Activated CD4-positive, alpha-beta T cell treated with anti-CD3 and anti-CD28 coated beads, Interleukin-2, amount 50 U/mL, for 1 hour (primary cell): ENCODE measurements at regions not wholly inside any gene's neighbourhood (a gene's known extent, or its start where the extent isn't known, plus 50 kb on each side); places are given as distances from the start of the nearest gene placed in this dataset.

Experiments
- DNase-seq: peaks from one replicate; pipeline ENCODE4 v3.0.0-alpha.2; 2020

GRCh38 chr13:73367886-73368285, 309.1 kb downstream of the KLF5 start:
- no peak for DNase-seq

GRCh38 chr13:73366241-73366640, 307.4 kb downstream of the KLF5 start:
- DNase-seq = no peak

GRCh38 chr13:73365681-73366080, 306.9 kb downstream of the KLF5 start:
- no peak for DNase-seq

- DNase-seq = no peak
These were observed 306.4 kb downstream of the KLF5 start for GRCh38 chr13:73365252-73365651.

GRCh38 chr13:73364736-73365135, 305.9 kb downstream of the KLF5 start:
- no peak for DNase-seq

GRCh38 chr13:73358606-73359095, 299.8 kb downstream of the KLF5 start:
- DNase-seq = no peak

GRCh38 chr13:73355134-73355533, 296.3 kb downstream of the KLF5 start:
- DNase-seq = no peak

- no peak for DNase-seq
These were observed 292.9 kb downstream of the KLF5 start for GRCh38 chr13:73351730-73352129.

GRCh38 chr13:73341748-73342147, 282.9 kb downstream of the KLF5 start:
- DNase-seq = no peak

GRCh38 chr13:73340069-73340468, 281.3 kb downstream of the KLF5 start:
- DNase-seq = no peak

- DNase-seq = no peak
These were observed 280.3 kb downstream of the KLF5 start for GRCh38 chr13:73339086-73339485.

GRCh38 chr13:73338389-73338788, 279.6 kb downstream of the KLF5 start:
- DNase-seq = no peak

- no peak for DNase-seq
These were observed 278.7 kb downstream of the KLF5 start for GRCh38 chr13:73337532-73337931.

- no peak for DNase-seq
These were observed 278.0 kb downstream of the KLF5 start for GRCh38 chr13:73336773-73337172.

- no peak for DNase-seq
These were observed 277.1 kb downstream of the KLF5 start for GRCh38 chr13:73335944-73336343.

- DNase-seq = no peak
These were observed 276.4 kb downstream of the KLF5 start for GRCh38 chr13:73335210-73335609.

GRCh38 chr13:73334445-73334844, 275.6 kb downstream of the KLF5 start:
- DNase-seq = no peak

- DNase-seq = no peak
These were observed 272.8 kb downstream of the KLF5 start for GRCh38 chr13:73331556-73331955.

- DNase-seq = no peak
These were observed 270.6 kb downstream of the KLF5 start for GRCh38 chr13:73329355-73329754.

- DNase-seq = no peak
These were observed 268.8 kb downstream of the KLF5 start for GRCh38 chr13:73327579-73327978.

- no peak for DNase-seq
These were observed 267.1 kb downstream of the KLF5 start for GRCh38 chr13:73325723-73326558.

GRCh38 chr13:73324842-73325722, 266.3 kb downstream of the KLF5 start:
- DNase-seq = no peak

- DNase-seq = no peak
These were observed 264.8 kb downstream of the KLF5 start for GRCh38 chr13:73323615-73324014.

- no peak for DNase-seq
These were observed 262.2 kb downstream of the KLF5 start for GRCh38 chr13:73321043-73321442.
